LNCAP (cell line): ENCODE measurements at regions not wholly inside any gene's neighbourhood (a gene's known extent, or its start where the extent isn't known, plus 50 kb on each side); places are given as distances from the start of the nearest gene placed in this dataset.

Source experiments
- CTCF ChIP-seq: fragments of 450-650 bp; IDR thresholded peaks from 2 replicates; pipeline ENCODE4 v1.5.1; 2017; ENCODE audit warnings: mild to moderate bottlenecking

GRCh38 chr5:67732471-67732870 lies 483.1 kb upstream of the PIK3R1 start:
- TF ChIP-seq CTCF = no peak

- TF ChIP-seq CTCF = no peak
These were observed 483.7 kb upstream of the PIK3R1 start for GRCh38 chr5:67731886-67732285.

GRCh38 chr5:67730917-67731474 lies 484.6 kb upstream of the PIK3R1 start:
- TF ChIP-seq CTCF = no peak

- no peak for TF ChIP-seq CTCF
These were observed 487.1 kb upstream of the PIK3R1 start for GRCh38 chr5:67728326-67728890.

- no peak for TF ChIP-seq CTCF
These were observed 490.0 kb upstream of the PIK3R1 start for GRCh38 chr5:67725604-67726003.

- TF ChIP-seq CTCF = no peak
These were observed 491.0 kb upstream of the PIK3R1 start for GRCh38 chr5:67724412-67725135.

- TF ChIP-seq CTCF = no peak
These were observed 491.7 kb upstream of the PIK3R1 start for GRCh38 chr5:67723873-67724272.
